NCI-H82 (cell line): ENCODE measurements at regions not wholly inside any gene's neighbourhood (a gene's known extent, or its start where the extent isn't known, plus 50 kb on each side); places are given as distances from the start of the nearest gene placed in this dataset.

Experiments used
- DNase-seq: peaks from one replicate; lab custom pipeline; 2025; lab: John Stamatoyannopoulos, UW

DNA sequence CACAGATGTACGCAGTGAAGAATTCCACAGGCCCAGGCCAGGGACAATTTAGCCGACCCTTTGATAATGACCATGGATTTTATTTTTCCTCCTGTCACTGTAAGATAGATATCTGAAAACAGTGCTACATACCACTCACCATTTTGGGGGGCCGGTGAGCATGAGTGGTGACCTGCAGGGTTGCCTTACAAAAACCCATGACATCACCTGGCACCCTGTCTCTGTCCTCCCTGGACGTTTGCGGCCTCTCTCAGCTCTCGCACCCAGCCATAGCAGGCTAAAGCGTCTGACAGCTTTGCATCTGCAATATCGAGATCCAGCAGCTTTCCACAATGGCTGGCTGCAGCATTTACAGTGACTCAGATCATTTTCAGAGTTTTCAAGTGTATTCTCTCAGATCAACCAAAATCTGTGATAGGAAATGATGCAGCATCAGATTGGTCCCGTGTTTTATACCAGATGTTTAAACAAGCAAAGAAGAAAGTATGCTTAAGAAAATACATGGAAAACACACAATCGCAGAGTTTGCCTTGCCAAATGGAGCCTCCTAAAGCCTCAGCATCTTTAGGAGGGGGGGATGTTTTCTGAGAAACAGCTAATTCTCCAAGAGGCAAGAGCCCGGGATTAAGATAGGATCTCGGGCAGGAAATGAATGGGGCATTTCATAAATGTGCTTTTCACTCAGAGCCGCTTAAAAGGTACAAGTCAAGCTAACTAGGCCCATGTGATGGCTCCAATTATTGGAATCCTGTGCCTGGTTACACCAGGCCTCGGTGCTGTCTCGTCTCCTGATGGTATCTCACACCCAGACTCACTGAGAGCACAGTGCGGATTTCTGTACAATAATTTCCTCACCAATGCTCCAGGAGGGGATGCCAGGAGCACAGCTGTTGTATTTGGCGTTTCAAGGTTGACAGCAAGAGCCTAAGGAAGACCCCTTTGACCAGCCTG, 257.3 kb downstream of the XXYLT1 start:
- DNase-seq: no peak

DNA sequence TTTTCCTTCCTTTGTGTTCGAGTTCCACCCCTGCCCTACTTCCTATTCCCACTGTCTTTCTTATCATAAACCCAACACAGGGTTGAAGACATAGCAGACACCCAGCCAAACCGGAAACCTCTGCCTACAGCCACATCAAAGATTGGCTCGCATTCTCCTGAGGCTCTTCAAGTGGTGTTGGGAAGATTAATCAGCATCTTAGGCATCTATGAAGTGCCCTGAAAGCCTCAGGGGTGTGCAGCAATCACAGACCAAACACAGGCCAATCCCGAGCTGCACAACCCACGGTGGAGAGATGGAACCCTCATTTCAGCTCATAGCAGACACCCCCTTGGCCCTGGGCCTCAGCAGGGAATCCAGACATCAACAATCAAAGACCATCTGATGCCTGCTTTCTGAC, 255.9 kb downstream of the XXYLT1 start:
- no peak for DNase-seq

DNA sequence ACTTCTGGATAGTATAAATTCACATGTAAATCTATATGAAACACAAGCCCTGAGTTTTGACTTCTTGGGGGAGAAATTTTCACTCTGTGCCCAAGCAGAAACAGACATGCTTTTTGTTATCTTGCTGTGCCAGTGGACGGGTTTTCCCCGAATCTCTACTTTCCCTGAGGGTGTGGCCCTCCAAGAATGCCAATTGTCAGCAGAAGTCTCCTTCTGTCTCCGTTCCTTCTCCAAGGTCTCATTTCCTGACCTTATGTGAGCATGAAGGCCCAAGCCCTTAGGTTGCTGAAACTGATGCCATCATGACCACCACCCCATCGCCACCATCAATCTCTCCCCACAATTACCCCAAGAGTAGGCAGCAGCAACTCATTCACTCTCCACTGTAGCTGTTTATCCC, 253.8 kb downstream of the XXYLT1 start:
- no peak for DNase-seq
